ENCODE measurements at regions not wholly inside any gene's neighbourhood (a gene's known extent, or its start where the extent isn't known, plus 50 kb on each side); places are given as distances from the start of the nearest gene placed in this dataset.

- Histone ChIP-seq H3K23ac (ENCODE audit: low read depth, low read length, poor library complexity) (no peak overlapping the region), H2BK15ac (ENCODE audit: low read length) (no peak overlapping the region), H3K4ac (ENCODE audit: low read length) (no peak overlapping the region), H4K91ac (ENCODE audit: low read depth, low read length, poor library complexity) (no peak overlapping the region), H3K4me3 (ENCODE audit: low read length in 2 of 2) (no peak overlapping the region), H3K4me1 (ENCODE audit: control insufficient read depth in 2 of 2, insufficient read depth in 1 of 2, low read depth in 1 of 2, low read length in 2 of 2) (peaks cover 0 to 2% of the 10 kb centered on the region in 2 donors), H3K27me3 (ENCODE audit: control insufficient read depth in 3 of 3, insufficient read depth in 3 of 3, low read depth in 1 of 3, low read length in 3 of 3) (no peaks in the 10 kb centered on the region), H3K36me3 (replicated peaks in 1 of 2; ENCODE audit: control insufficient read depth in 2 of 2, insufficient read depth in 2 of 2, low read length in 2 of 2) (no peaks in the 10 kb centered on the region), H3K9me3 (replicated peaks in 1 of 2; ENCODE audit: control insufficient read depth in 2 of 2, insufficient read depth in 1 of 2, low read depth in 1 of 2, low read length in 2 of 2) (no peaks in the 10 kb centered on the region), H3K27ac (replicated peaks; ENCODE audit: low read length) (no peak overlapping the region), H2BK5ac (ENCODE audit: low read length) (no peak overlapping the region), H4K8ac (ENCODE audit: low read depth, low read length) (no peak overlapping the region), H3K14ac (ENCODE audit: low read length) (no peak overlapping the region), H2AFZ (ENCODE audit: low read length) (no peak overlapping the region), H3K4me2 (ENCODE audit: insufficient read depth, low read length, poor library complexity, severe bottlenecking) (no peak overlapping the region), H2BK12ac (ENCODE audit: low read length) (no peak overlapping the region), H3K9ac (ENCODE audit: low read depth, low read length, poor library complexity) (no peak overlapping the region), H3K18ac (ENCODE audit: low read length) (no peak overlapping the region), H2BK120ac (ENCODE audit: low read depth, low read length) (no peak overlapping the region), H3K79me1 (ENCODE audit: low read depth, low read length) (no peaks in the 10 kb centered on the region), H2AK5ac (ENCODE audit: low read depth, low read length) (no peak overlapping the region)
- no peak for DNase-seq (ENCODE audit: low spot score)
- no CpG with 5 or more reads among the region's 4 CpGs for WGBS, 2 donors (ENCODE audit: extremely low coverage in 2 of 2, insufficient read length in 2 of 2, insufficient replicate concordance in 1 of 2)
These were observed 347.8 kb downstream of the MZT1 start for GRCh38 chr13:72379581-72379980.

GRCh38 chr13:72368031-72368430 is 359.4 kb downstream of the MZT1 start:
- H3K14ac ChIP-seq (ENCODE audit: low read length) = no peak overlapping the region

GRCh38 chr13:72346716-72347115 is 380.7 kb downstream of the MZT1 start:
- no peak overlapping the region for H2AK5ac ChIP-seq (ENCODE audit: low read depth, low read length)
- no peak overlapping the region for H3K9ac ChIP-seq (ENCODE audit: low read depth, low read length, poor library complexity)
- peaks cover 0 to 3% (median 0%) of the 10 kb centered on the region in 3 experiments for H3K27me3 ChIP-seq (ENCODE audit: control insufficient read depth in 3 of 3, insufficient read depth in 3 of 3, low read depth in 1 of 3, low read length in 3 of 3)
- no peaks in the 10 kb centered on the region for H3K36me3 ChIP-seq (replicated peaks in 1 of 2; ENCODE audit: control insufficient read depth in 2 of 2, insufficient read depth in 2 of 2, low read length in 2 of 2)
- no peak overlapping the region for H3K18ac ChIP-seq (ENCODE audit: low read length)
- no peak overlapping the region for H2BK15ac ChIP-seq (ENCODE audit: low read length)
- no peak for DNase-seq (ENCODE audit: low spot score)
- no peak overlapping the region for H3K14ac ChIP-seq (ENCODE audit: low read length)
- H3K4me2 ChIP-seq (ENCODE audit: insufficient read depth, low read length, poor library complexity, severe bottlenecking) = no peak overlapping the region
- H3K4ac ChIP-seq (ENCODE audit: low read length) = no peak overlapping the region
- H2AFZ ChIP-seq (ENCODE audit: low read length) = no peak overlapping the region
- no peaks in the 10 kb centered on the region for H3K4me1 ChIP-seq (ENCODE audit: control insufficient read depth in 2 of 2, insufficient read depth in 1 of 2, low read depth in 1 of 2, low read length in 2 of 2)
- no CpG with 5 or more reads among the region's 5 CpGs for WGBS, 2 donors (ENCODE audit: extremely low coverage in 2 of 2, insufficient read length in 2 of 2, insufficient replicate concordance in 1 of 2)
- no peak overlapping the region for H3K27ac ChIP-seq (replicated peaks; ENCODE audit: low read length)
- no peak overlapping the region for H4K8ac ChIP-seq (ENCODE audit: low read depth, low read length)
- H3K4me3 ChIP-seq (ENCODE audit: low read length in 2 of 2) = no peak overlapping the region
- no peak overlapping the region for H3K23ac ChIP-seq (ENCODE audit: low read depth, low read length, poor library complexity)
- no peak overlapping the region for H2BK120ac ChIP-seq (ENCODE audit: low read depth, low read length)
- no peaks in the 10 kb centered on the region for H3K79me1 ChIP-seq (ENCODE audit: low read depth, low read length)
- no peak overlapping the region for H2BK5ac ChIP-seq (ENCODE audit: low read length)
- no peak overlapping the region for H4K91ac ChIP-seq (ENCODE audit: low read depth, low read length, poor library complexity)
- H3K9me3 ChIP-seq (replicated peaks in 1 of 2; ENCODE audit: control insufficient read depth in 2 of 2, insufficient read depth in 1 of 2, low read depth in 1 of 2, low read length in 2 of 2) = no peaks in the 10 kb centered on the region
- H2BK12ac ChIP-seq (ENCODE audit: low read length) = no peak overlapping the region

More at GRCh38 chr13:72368031-72368430, 359.4 kb downstream of the MZT1 start:
- no peak overlapping the region for H2BK120ac ChIP-seq (ENCODE audit: low read depth, low read length)
- no peak overlapping the region for H2AK5ac ChIP-seq (ENCODE audit: low read depth, low read length)
- no peak overlapping the region for H4K8ac ChIP-seq (ENCODE audit: low read depth, low read length)
- no peak overlapping the region for H3K4me2 ChIP-seq (ENCODE audit: insufficient read depth, low read length, poor library complexity, severe bottlenecking)
- H3K18ac ChIP-seq (ENCODE audit: low read length) = no peak overlapping the region
- no peak overlapping the region for H3K4me3 ChIP-seq (ENCODE audit: low read length in 2 of 2)
- no peak overlapping the region for H3K27ac ChIP-seq (replicated peaks; ENCODE audit: low read length)
- no peak overlapping the region for H2BK5ac ChIP-seq (ENCODE audit: low read length)
- no peak overlapping the region for H2BK12ac ChIP-seq (ENCODE audit: low read length)
- H3K9ac ChIP-seq (ENCODE audit: low read depth, low read length, poor library complexity) = no peak overlapping the region
- H3K36me3 ChIP-seq (replicated peaks in 1 of 2; ENCODE audit: control insufficient read depth in 2 of 2, insufficient read depth in 2 of 2, low read length in 2 of 2) = no peaks in the 10 kb centered on the region
- H3K4ac ChIP-seq (ENCODE audit: low read length) = no peak overlapping the region
- H3K27me3 ChIP-seq (ENCODE audit: control insufficient read depth in 3 of 3, insufficient read depth in 3 of 3, low read depth in 1 of 3, low read length in 3 of 3) = no peaks in the 10 kb centered on the region
- no peaks in the 10 kb centered on the region for H3K9me3 ChIP-seq (replicated peaks in 1 of 2; ENCODE audit: control insufficient read depth in 2 of 2, insufficient read depth in 1 of 2, low read depth in 1 of 2, low read length in 2 of 2)
- WGBS, 2 donors (ENCODE audit: extremely low coverage in 2 of 2, insufficient read length in 2 of 2, insufficient replicate concordance in 1 of 2) = no CpG with 5 or more reads among the region's 1 CpG
- no peak overlapping the region for H4K91ac ChIP-seq (ENCODE audit: low read depth, low read length, poor library complexity)
- H3K23ac ChIP-seq (ENCODE audit: low read depth, low read length, poor library complexity) = no peak overlapping the region
- no peak for DNase-seq (ENCODE audit: low spot score)
- H3K79me1 ChIP-seq (ENCODE audit: low read depth, low read length) = no peaks in the 10 kb centered on the region
- H3K4me1 ChIP-seq (ENCODE audit: control insufficient read depth in 2 of 2, insufficient read depth in 1 of 2, low read depth in 1 of 2, low read length in 2 of 2) = no peaks in the 10 kb centered on the region
- H2AFZ ChIP-seq (ENCODE audit: low read length) = no peak overlapping the region
- no peak overlapping the region for H2BK15ac ChIP-seq (ENCODE audit: low read length)

- no peak overlapping the region for H2BK5ac ChIP-seq (ENCODE audit: low read length)
- no peaks in the 10 kb centered on the region for H3K79me1 ChIP-seq (ENCODE audit: low read depth, low read length)
- H3K23ac ChIP-seq (ENCODE audit: low read depth, low read length, poor library complexity) = no peak overlapping the region
- no peaks in the 10 kb centered on the region for H3K4me1 ChIP-seq (ENCODE audit: control insufficient read depth in 2 of 2, insufficient read depth in 1 of 2, low read depth in 1 of 2, low read length in 2 of 2)
- no peak overlapping the region for H3K18ac ChIP-seq (ENCODE audit: low read length)
- no peak overlapping the region for H4K8ac ChIP-seq (ENCODE audit: low read depth, low read length)
- no peak overlapping the region for H2BK120ac ChIP-seq (ENCODE audit: low read depth, low read length)
- DNase-seq (ENCODE audit: low spot score) = no peak
- no peaks in the 10 kb centered on the region for H3K36me3 ChIP-seq (replicated peaks in 1 of 2; ENCODE audit: control insufficient read depth in 2 of 2, insufficient read depth in 2 of 2, low read length in 2 of 2)
- H3K9ac ChIP-seq (ENCODE audit: low read depth, low read length, poor library complexity) = no peak overlapping the region
- no peak overlapping the region for H4K91ac ChIP-seq (ENCODE audit: low read depth, low read length, poor library complexity)
- no CpG with 5 or more reads among the region's 5 CpGs for WGBS, 2 donors (ENCODE audit: extremely low coverage in 2 of 2, insufficient read length in 2 of 2, insufficient replicate concordance in 1 of 2)
- H2AK5ac ChIP-seq (ENCODE audit: low read depth, low read length) = no peak overlapping the region
- no peak overlapping the region for H3K4ac ChIP-seq (ENCODE audit: low read length)
- H3K4me3 ChIP-seq (ENCODE audit: low read length in 2 of 2) = no peak overlapping the region
- no peak overlapping the region for H3K4me2 ChIP-seq (ENCODE audit: insufficient read depth, low read length, poor library complexity, severe bottlenecking)
- no peaks in the 10 kb centered on the region for H3K27me3 ChIP-seq (ENCODE audit: control insufficient read depth in 3 of 3, insufficient read depth in 3 of 3, low read depth in 1 of 3, low read length in 3 of 3)
- no peaks in the 10 kb centered on the region for H3K9me3 ChIP-seq (replicated peaks in 1 of 2; ENCODE audit: control insufficient read depth in 2 of 2, insufficient read depth in 1 of 2, low read depth in 1 of 2, low read length in 2 of 2)
- H3K14ac ChIP-seq (ENCODE audit: low read length) = no peak overlapping the region
- no peak overlapping the region for H2BK15ac ChIP-seq (ENCODE audit: low read length)
- no peak overlapping the region for H2BK12ac ChIP-seq (ENCODE audit: low read length)
- H3K27ac ChIP-seq (replicated peaks; ENCODE audit: low read length) = no peak overlapping the region
- no peak overlapping the region for H2AFZ ChIP-seq (ENCODE audit: low read length)
These were observed 385.1 kb downstream of the MZT1 start for GRCh38 chr13:72342364-72342763.

Measured in neuronal stem cell (in vitro differentiated cells).